ENCODE measurements at regions not wholly inside any gene's neighbourhood (a gene's known extent, or its start where the extent isn't known, plus 50 kb on each side); places are given as distances from the start of the nearest gene placed in this dataset.
A peak's percentile ranks its signal among the peaks of the same experiment; 100 is the strongest.

- TF ChIP-seq, protein P1, sequence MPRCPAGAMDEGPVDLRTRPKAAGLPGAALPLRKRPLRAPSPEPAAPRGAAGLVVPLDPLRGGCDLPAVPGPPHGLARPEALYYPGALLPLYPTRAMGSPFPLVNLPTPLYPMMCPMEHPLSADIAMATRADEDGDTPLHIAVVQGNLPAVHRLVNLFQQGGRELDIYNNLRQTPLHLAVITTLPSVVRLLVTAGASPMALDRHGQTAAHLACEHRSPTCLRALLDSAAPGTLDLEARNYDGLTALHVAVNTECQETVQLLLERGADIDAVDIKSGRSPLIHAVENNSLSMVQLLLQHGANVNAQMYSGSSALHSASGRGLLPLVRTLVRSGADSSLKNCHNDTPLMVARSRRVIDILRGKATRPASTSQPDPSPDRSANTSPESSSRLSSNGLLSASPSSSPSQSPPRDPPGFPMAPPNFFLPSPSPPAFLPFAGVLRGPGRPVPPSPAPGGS (CRISPR knock-in tag; IDR thresholded peaks at IDR 0.05) = peak; percentile 14; the same call in 1 of the 2 replicates
- TF ChIP-seq MTA3 (CRISPR knock-in tag; IDR thresholded peaks at IDR 0.05) (no peak), HNRNPLL (IDR thresholded peaks at IDR 0.05; ENCODE audit: low read depth, low read length, poor library complexity, severe bottlenecking) (no peak), SALL2 (CRISPR knock-in tag; IDR thresholded peaks at IDR 0.05) (no peak), CSRNP1 (CRISPR knock-in tag; IDR thresholded peaks at IDR 0.05) (peak; percentile 59; the same call in 1 of the 2 replicates), FIP1L1 (IDR thresholded peaks at IDR 0.05; ENCODE audit: borderline replicate concordance, insufficient read depth, low read depth, low read length) (no peak), KDM4B (CRISPR knock-in tag; IDR thresholded peaks at IDR 0.05) (no peak), MEIS2 (CRISPR knock-in tag; IDR thresholded peaks at IDR 0.05) (peak; percentile 58; the same call in 1 of the 2 replicates), TBL1XR1 (IDR thresholded peaks at IDR 0.05; ENCODE audit: borderline replicate concordance, low read length, partially characterized antibody) (no peak), ZNF501 (CRISPR knock-in tag; IDR thresholded peaks at IDR 0.05) (peak; percentile 65), ZNF350 (CRISPR knock-in tag; IDR thresholded peaks at IDR 0.05; ENCODE audit: borderline replicate concordance, low read depth) (no peak; the same call in 1 of the 2 replicates), CREBL2 (CRISPR knock-in tag; IDR thresholded peaks at IDR 0.05; ENCODE audit: borderline replicate concordance) (no peak), PRDM15 (CRISPR knock-in tag; IDR thresholded peaks at IDR 0.05) (peak; percentile 49; the same call in 1 of the 2 replicates), HDAC2 (CRISPR knock-in tag; IDR thresholded peaks at IDR 0.05) (peak; percentile 12; the same call in 1 of the 2 replicates)
- TF ChIP-seq, protein P2, sequence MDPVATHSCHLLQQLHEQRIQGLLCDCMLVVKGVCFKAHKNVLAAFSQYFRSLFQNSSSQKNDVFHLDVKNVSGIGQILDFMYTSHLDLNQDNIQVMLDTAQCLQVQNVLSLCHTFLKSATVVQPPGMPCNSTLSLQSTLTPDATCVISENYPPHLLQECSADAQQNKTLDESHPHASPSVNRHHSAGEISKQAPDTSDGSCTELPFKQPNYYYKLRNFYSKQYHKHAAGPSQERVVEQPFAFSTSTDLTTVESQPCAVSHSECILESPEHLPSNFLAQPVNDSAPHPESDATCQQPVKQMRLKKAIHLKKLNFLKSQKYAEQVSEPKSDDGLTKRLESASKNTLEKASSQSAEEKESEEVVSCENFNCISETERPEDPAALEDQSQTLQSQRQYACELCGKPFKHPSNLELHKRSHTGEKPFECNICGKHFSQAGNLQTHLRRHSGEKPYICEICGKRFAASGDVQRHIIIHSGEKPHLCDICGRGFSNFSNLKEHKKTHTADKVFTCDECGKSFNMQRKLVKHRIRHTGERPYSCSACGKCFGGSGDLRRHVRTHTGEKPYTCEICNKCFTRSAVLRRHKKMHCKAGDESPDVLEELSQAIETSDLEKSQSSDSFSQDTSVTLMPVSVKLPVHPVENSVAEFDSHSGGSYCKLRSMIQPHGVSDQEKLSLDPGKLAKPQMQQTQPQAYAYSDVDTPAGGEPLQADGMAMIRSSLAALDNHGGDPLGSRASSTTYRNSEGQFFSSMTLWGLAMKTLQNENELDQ (CRISPR knock-in tag; IDR thresholded peaks at IDR 0.05; ENCODE audit: borderline replicate concordance) = no peak
- TF ChIP-seq, protein P3, sequence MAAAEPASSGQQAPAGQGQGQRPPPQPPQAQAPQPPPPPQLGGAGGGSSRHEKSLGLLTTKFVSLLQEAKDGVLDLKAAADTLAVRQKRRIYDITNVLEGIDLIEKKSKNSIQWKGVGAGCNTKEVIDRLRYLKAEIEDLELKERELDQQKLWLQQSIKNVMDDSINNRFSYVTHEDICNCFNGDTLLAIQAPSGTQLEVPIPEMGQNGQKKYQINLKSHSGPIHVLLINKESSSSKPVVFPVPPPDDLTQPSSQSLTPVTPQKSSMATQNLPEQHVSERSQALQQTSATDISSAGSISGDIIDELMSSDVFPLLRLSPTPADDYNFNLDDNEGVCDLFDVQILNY (CRISPR knock-in tag; conservative IDR thresholded peaks at IDR 0.05) = no peak
These were observed 253.1 kb upstream of the IRF2BP2 start (continued) for GRCh38 chr1:234862944-234863515.
